GM12878 (cell line): ENCODE measurements at regions not wholly inside any gene's neighbourhood (a gene's known extent, or its start where the extent isn't known, plus 50 kb on each side); places are given as distances from the start of the nearest gene placed in this dataset.

ENCODE experiments used
- ATAC-seq: fragments of 200-7000 bp; cut with Tn5 transposase; 3 replicates; pipeline ENCODE4 v1.9.1; 2020; ENCODE audit warnings: mild to moderate bottlenecking, moderate library complexity
- BruUV-seq: library from RNA; stranded (reverse); fragments of 400-500 nt; replicated peaks from 2 replicates; lab custom pipeline; 2021; lab: Mats Ljungman, UMichigan
- CTCF ChIA-PET: fragments of 300-600 bp; sonication (Branson Sonifier 250); formaldehyde crosslinking; extraction: SDS; loops from one replicate; lab custom pipeline; 2021; ENCODE audit warnings: inconsistent platforms; lab: Yijun Ruan, JAX
- POLR2A ChIA-PET: fragments of 350-600 bp; formaldehyde crosslinking; extraction: SDS; loops from one replicate; lab custom pipeline; 2021; ENCODE audit warnings: inconsistent platforms; lab: Charles Lee
- RAD21 ChIA-PET: fragments of 300-600 bp; sonication (Branson Sonifier 250); formaldehyde crosslinking; loops from one replicate; lab custom pipeline; 2023; ENCODE audit warnings: antibody characterized with exemption; ENCODE audit not compliant: unreplicated experiment; lab: Charles Lee
- SMC1A ChIA-PET: fragments of 300-600 bp; sonication (Branson Sonifier 250); formaldehyde crosslinking; loops from one replicate; lab custom pipeline; 2023; ENCODE audit not compliant: unreplicated experiment, uncharacterized antibody; lab: Charles Lee
- DNase-seq: peaks from one replicate; pipeline ENCODE4 v3.0.0-alpha.2; 2011; ENCODE audit warnings: low read depth, low spot score
- FAIRE-seq: peaks from 3 replicates; lab custom pipeline; 2011; peaks lifted over from hg19 to GRCh38; lab: Jason Lieb, UNC
- H2AFZ ChIP-seq: 2 replicates; pipeline ENCODE4 v1.6.0; 2011; ENCODE audit warnings: low read depth, low read length, control low read depth; ENCODE audit not compliant: control insufficient read depth
- H3K27ac ChIP-seq: 2 replicates; pipeline ENCODE4 v1.5.1; 2011; ENCODE audit warnings: control low read depth; ENCODE audit not compliant: control insufficient read depth, insufficient read depth
- H3K27me3 ChIP-seq, 2 experiments: replicated peaks in 1 of 2; 2 replicates each; pipeline versions ENCODE4 v1.6.0 to v1.6.1; 2011; ENCODE audit warnings: low read length in 1 of 2; ENCODE audit not compliant: control insufficient read depth in 2 of 2, insufficient read depth in 2 of 2
- H3K36me3 ChIP-seq, 2 experiments: 2 replicates each; pipeline ENCODE4 v1.5.1; 2011; ENCODE audit warnings: low read length in 1 of 2; ENCODE audit not compliant: control insufficient read depth in 2 of 2, insufficient read depth in 2 of 2
- H3K4me1 ChIP-seq: 2 replicates; pipeline ENCODE4 v1.6.1; 2011; ENCODE audit warnings: mild to moderate bottlenecking, low read length, moderate library complexity, mixed read lengths; ENCODE audit not compliant: control insufficient read depth, insufficient read depth
- H3K4me2 ChIP-seq: 2 replicates; pipeline ENCODE4 v1.6.0; 2011; ENCODE audit warnings: control low read depth; ENCODE audit not compliant: control insufficient read depth, insufficient read depth
- H3K4me3 ChIP-seq: fragments of 200-600 bp; sonication (generic); 2 replicates; pipeline ENCODE4 v1.5.1; 2016
- H3K79me2 ChIP-seq: 2 replicates; pipeline ENCODE4 v1.6.0; 2011; ENCODE audit warnings: low read length; ENCODE audit not compliant: control insufficient read depth, insufficient read depth
- H3K9ac ChIP-seq: 2 replicates; pipeline ENCODE4 v1.8.0; 2011; ENCODE audit warnings: low read length, control low read depth, mixed read lengths; ENCODE audit not compliant: control insufficient read depth, insufficient read depth
- H3K9me3 ChIP-seq: replicated peaks from 3 replicates; pipeline ENCODE4 v1.5.1; 2011; ENCODE audit warnings: mild to moderate bottlenecking, low read length; ENCODE audit not compliant: control insufficient read depth, insufficient read depth
- H4K20me1 ChIP-seq: 2 replicates; pipeline ENCODE4 v1.6.0; 2011; ENCODE audit not compliant: control insufficient read depth, insufficient read depth
- BCLAF1 ChIP-seq: fragments of 450-650 bp; IDR thresholded peaks from 2 replicates; pipeline ENCODE4 v1.6.1; 2017; ENCODE audit warnings: antibody characterized with exemption, mild to moderate bottlenecking, moderate library complexity
- FOXM1 ChIP-seq: IDR thresholded peaks from 2 replicates; pipeline ENCODE4 v1.6.1; 2012; ENCODE audit warnings: low read depth, mild to moderate bottlenecking, inconsistent platforms, low read length, moderate library complexity
- GABPA ChIP-seq: IDR thresholded peaks from 2 replicates; pipeline ENCODE4 v1.6.1; 2014; ENCODE audit warnings: antibody characterized with exemption, low read depth, mild to moderate bottlenecking, inconsistent platforms
- HDAC2 ChIP-seq: fragments of 200-600 bp; sonication (generic); IDR thresholded peaks from 2 replicates; pipeline ENCODE4 v1.6.1; 2017
- IKZF2 ChIP-seq, 2 experiments: fragments of 450-650 bp; IDR thresholded peaks; 2 replicates each; pipeline ENCODE4 v1.6.1; 2017; ENCODE audit warnings: mild to moderate bottlenecking in 2 of 2, moderate library complexity in 2 of 2
- JUNB ChIP-seq: IDR thresholded peaks from 2 replicates; pipeline ENCODE4 v1.6.1; 2016; ENCODE audit warnings: antibody characterized with exemption, mild to moderate bottlenecking
- KDM1A ChIP-seq: fragments of 200-600 bp; sonication (generic); IDR thresholded peaks from 2 replicates; pipeline ENCODE4 v1.6.1; 2016; ENCODE audit warnings: borderline replicate concordance
- KLF5 ChIP-seq: fragments of 450-650 bp; IDR thresholded peaks from 2 replicates; pipeline ENCODE4 v1.6.1; 2014; ENCODE audit warnings: mild to moderate bottlenecking; ENCODE audit not compliant: partially characterized antibody
- LARP7 ChIP-seq: fragments of 450-650 bp; IDR thresholded peaks from 2 replicates; pipeline ENCODE4 v1.6.1; 2017; ENCODE audit warnings: mild to moderate bottlenecking
- MEF2A ChIP-seq: IDR thresholded peaks from 2 replicates; pipeline ENCODE4 v1.6.1; 2011; ENCODE audit warnings: low read depth, mild to moderate bottlenecking, low read length, moderate library complexity; ENCODE audit not compliant: insufficient read depth
- MTA3 ChIP-seq: IDR thresholded peaks from 2 replicates; pipeline ENCODE4 v1.6.1; 2012; ENCODE audit warnings: low read length, inconsistent platforms, borderline replicate concordance
- MYB ChIP-seq: fragments of 150-350 bp; IDR thresholded peaks from 2 replicates; pipeline ENCODE4 v1.6.1; 2014; ENCODE audit warnings: mild to moderate bottlenecking, low read depth, low read length, borderline replicate concordance
- NFXL1 ChIP-seq: fragments of 450-650 bp; IDR thresholded peaks from 2 replicates; pipeline ENCODE4 v1.6.1; 2017; ENCODE audit warnings: antibody characterized with exemption, mild to moderate bottlenecking, borderline replicate concordance
- REST ChIP-seq: IDR thresholded peaks from 2 replicates; pipeline ENCODE4 v1.6.1; 2012; ENCODE audit warnings: mild to moderate bottlenecking, low read depth, low read length
- SPI1 ChIP-seq: IDR thresholded peaks from 2 replicates; pipeline ENCODE4 v1.6.1; 2011; ENCODE audit warnings: low read depth, mild to moderate bottlenecking, low read length, moderate library complexity, borderline replicate concordance; ENCODE audit not compliant: insufficient read depth
- TCF7 ChIP-seq: IDR thresholded peaks from 2 replicates; pipeline ENCODE4 v1.6.1; 2014; ENCODE audit warnings: antibody characterized with exemption, borderline replicate concordance
- YY1 ChIP-seq: IDR thresholded peaks from 2 replicates; pipeline ENCODE4 v1.6.1; 2011; ENCODE audit warnings: low read depth, mild to moderate bottlenecking, low read length
- WGBS: methylation state at CpG from one replicate; pipeline ENCODE4 v1.1.6; 2016; ENCODE audit warnings: low lambda C conversion rate; ENCODE audit not compliant: insufficient replicate concordance, insufficient coverage; ENCODE audit errors: missing lambda C conversion rate; 5-methylcytosine and 5-hydroxymethylcytosine counted together
- in situ Hi-C: fragments of 300-500 bp; cut with MboI; formaldehyde crosslinking; loops from 9 replicates; pipeline ENCODE4 v1.14.3; 2018; ENCODE audit warnings: mixed read lengths
- intact Hi-C: fragments of 100-400 bp; cut with micrococcal nuclease; formaldehyde crosslinking; loops from one replicate; pipeline ENCODE4 v1.14.2; 2022; ENCODE audit not compliant: unreplicated experiment

- TF ChIP-seq LARP7: no peak
- no peak for TF ChIP-seq TCF7
- no peak for TF ChIP-seq FOXM1
- no peak for TF ChIP-seq BCLAF1
- no peak for TF ChIP-seq MTA3
- TF ChIP-seq IKZF2 (IDR thresholded peaks at IDR 0.05): no peak
- TF ChIP-seq KLF5: no peak
- TF ChIP-seq NFXL1: no peak
- no peak for TF ChIP-seq SPI1
Measured at GRCh38 chr15:94924971-94925598, 693.7 kb downstream of the MCTP2 start (continued).

GRCh38 chr15:94925680-94926079 lies 694.3 kb downstream of the MCTP2 start:
- ChIA-PET RAD21 (no interaction called here), POLR2A (no interaction called here), SMC1A (no interaction called here), CTCF (no interaction called here)
- Histone ChIP-seq H3K4me1 (no peaks in the 10 kb centered on the region), H3K27ac (no peak overlapping the region), H2AFZ (no peak overlapping the region), H3K9ac (no peak overlapping the region), H3K9me3 (no peaks in the 10 kb centered on the region), H3K4me3 (no peak overlapping the region), H3K79me2 (no peaks in the 10 kb centered on the region), H4K20me1 (no peaks in the 10 kb centered on the region), H3K4me2 (no peak overlapping the region), H3K36me3 (no peaks in the 10 kb centered on the region), H3K27me3 (no peaks in the 10 kb centered on the region)
- WGBS: 38% methylated on average over 3 of the region's 3 CpGs
- FAIRE-seq (no peak), DNase-seq (no peak), ATAC-seq (no peak)
- BruUV-seq: no TSS peak
- in situ Hi-C loops (no loop called here), intact Hi-C loops (no loop called here)
- no peak for TF ChIP-seq MEF2A
- no peak for TF ChIP-seq HDAC2
- no peak for TF ChIP-seq MYB
- TF ChIP-seq GABPA: no peak
- no peak for TF ChIP-seq KDM1A
- TF ChIP-seq YY1: no peak
- no peak for TF ChIP-seq JUNB
- TF ChIP-seq REST: no peak
